K562 (cell line): ENCODE measurements at regions not wholly inside any gene's neighbourhood (a gene's known extent, or its start where the extent isn't known, plus 50 kb on each side); places are given as distances from the start of the nearest gene placed in this dataset.

ENCODE experiments used
- ATAC-seq: fragments of 200-7000 bp; cut with Tn5 transposase; 3 replicates; pipeline ENCODE4 v1.9.1; 2020; ENCODE audit warnings: moderate library complexity
- BruUV-seq: library from RNA; stranded (reverse); fragments of 400-500 nt; replicated peaks from 2 replicates; lab custom pipeline; 2021; lab: Mats Ljungman, UMichigan
- CTCF ChIA-PET: fragments of 300-600 bp; formaldehyde crosslinking; extraction: SDS; loops from one replicate; lab custom pipeline; 2021; ENCODE audit warnings: low intra/inter-chr PET ratio; lab: Yijun Ruan, JAX
- POLR2A ChIA-PET: fragments of 300-600, 350-650 bp; sonication (Branson Sonifier 250); formaldehyde crosslinking; extraction: SDS; loops from one replicate; lab custom pipeline; 2021; ENCODE audit warnings: antibody characterized with exemption, inconsistent platforms; lab: Yijun Ruan, JAX
- DNase-seq, 4 experiments: peaks; one replicate each; pipeline versions ENCODE4 v3.0.0 to v3.0.0-alpha.2; 2011 to 2018; ENCODE audit warnings: low spot score in 3 of 4, mixed read lengths in 3 of 4; ENCODE audit errors: extremely low read depth in 1 of 4
- FAIRE-seq: peaks from 2 replicates; lab custom pipeline; 2011; peaks lifted over from hg19 to GRCh38; lab: Jason Lieb, UNC
- H2AFZ ChIP-seq: 2 replicates; pipeline ENCODE4 v1.6.0; 2011; ENCODE audit warnings: low read depth, low read length, control low read depth, inconsistent platforms
- H3K27ac ChIP-seq: fragments of 200-600 bp; 3 replicates; pipeline ENCODE4 v1.8.0; 2011; ENCODE audit warnings: low read depth, mild to moderate bottlenecking, control low read depth, inconsistent platforms, low read length, moderate library complexity, mixed read lengths; ENCODE audit errors: extremely low read depth
- H3K27me3 ChIP-seq, 2 experiments: fragments of 300-600 bp in 1 of 2; 2 replicates in 1 of 2; 3 replicates in 1 of 2; pipeline versions ENCODE4 v1.6.0 to v1.8.0; 2011; ENCODE audit warnings: inconsistent platforms in 2 of 2, low read length in 2 of 2, mild to moderate bottlenecking in 1 of 2, mixed read lengths in 1 of 2, moderate library complexity in 1 of 2; ENCODE audit not compliant: control insufficient read depth in 2 of 2, insufficient read depth in 2 of 2
- H3K36me3 ChIP-seq: fragments of 300-600 bp; 3 replicates; pipeline ENCODE4 v1.8.0; 2011; ENCODE audit warnings: mild to moderate bottlenecking, low read length, inconsistent platforms; ENCODE audit not compliant: control insufficient read depth, insufficient read depth
- H3K4me1 ChIP-seq, 2 experiments: fragments of 200-600 bp in 1 of 2; replicated peaks in 1 of 2; 2 replicates in 1 of 2; 3 replicates in 1 of 2; pipeline versions ENCODE4 v1.5.1 to v1.8.0; 2011; ENCODE audit warnings: inconsistent platforms in 2 of 2, low read length in 2 of 2, mild to moderate bottlenecking in 1 of 2, mixed read lengths in 1 of 2, moderate library complexity in 1 of 2; ENCODE audit not compliant: control insufficient read depth in 2 of 2, insufficient read depth in 2 of 2
- H3K4me2 ChIP-seq: 2 replicates; pipeline ENCODE4 v1.6.1; 2011; ENCODE audit warnings: low read length, control low read depth, inconsistent platforms, mixed read lengths; ENCODE audit not compliant: insufficient read depth
- H3K4me3 ChIP-seq: fragments of 200-600 bp; sonication (generic), shearing (Covaris generic); 2 replicates; pipeline ENCODE4 v1.5.1; 2016; ENCODE audit warnings: control low read depth, inconsistent platforms
- H3K79me2 ChIP-seq: fragments of 200-600 bp; 3 replicates; pipeline ENCODE4 v1.8.0; 2011; ENCODE audit warnings: low read length, inconsistent platforms; ENCODE audit not compliant: control insufficient read depth, insufficient read depth
- H3K9ac ChIP-seq, 2 experiments: 2 replicates each; pipeline versions ENCODE4 v1.6.0 to v1.6.1; 2011; ENCODE audit warnings: low read depth in 2 of 2, low read length in 2 of 2, control low read depth in 1 of 2, inconsistent platforms in 1 of 2, mild to moderate bottlenecking in 1 of 2, mixed read lengths in 1 of 2; ENCODE audit not compliant: insufficient read depth in 1 of 2
- H3K9me1 ChIP-seq: one replicate; pipeline ENCODE4 v1.6.0; 2011; ENCODE audit warnings: inconsistent platforms, mild to moderate bottlenecking, low read length, moderate library complexity; ENCODE audit not compliant: control insufficient read depth, insufficient read depth
- H3K9me3 ChIP-seq: replicated peaks from 2 replicates; pipeline ENCODE4 v1.5.1; 2011; ENCODE audit warnings: low read depth, low read length, inconsistent platforms; ENCODE audit not compliant: control insufficient read depth, insufficient read depth
- H4K20me1 ChIP-seq: replicated peaks from 2 replicates; pipeline ENCODE4 v1.6.1; 2011; ENCODE audit warnings: low read length, inconsistent platforms, mixed read lengths; ENCODE audit not compliant: control insufficient read depth, insufficient read depth
- AFF1 ChIP-seq, 2 experiments: fragments of 450-650 bp; IDR thresholded peaks; 2 replicates each; pipeline ENCODE4 v1.6.1; 2018; ENCODE audit warnings: mild to moderate bottlenecking in 2 of 2, low read depth in 1 of 2; ENCODE audit not compliant: partially characterized antibody in 2 of 2
- CHD2 ChIP-seq: IDR thresholded peaks from 2 replicates; pipeline ENCODE4 v1.6.1; 2011; ENCODE audit warnings: low read depth, low read length
- SIN3A ChIP-seq, 2 experiments: fragments of 150-350 bp in 1 of 2; IDR thresholded peaks; 2 replicates each; pipeline ENCODE4 v1.6.1; 2011 to 2016; ENCODE audit warnings: borderline replicate concordance in 2 of 2, low read depth in 2 of 2, low read length in 2 of 2, mild to moderate bottlenecking in 2 of 2, moderate library complexity in 2 of 2; ENCODE audit not compliant: control insufficient read depth in 1 of 2
- SIRT6 ChIP-seq: IDR thresholded peaks from one replicate; pipeline ENCODE4 v1.6.1; 2012; ENCODE audit warnings: low read depth, mild to moderate bottlenecking, control low read depth, inconsistent platforms, low read length, moderate library complexity
- SRSF9 ChIP-seq: fragments of 200-400 bp; formaldehyde crosslinking; IDR thresholded peaks from 2 replicates; pipeline ENCODE4 v1.6.1; 2017; ENCODE audit warnings: low read depth, low read length, borderline replicate concordance
- TEAD4 ChIP-seq, 2 experiments: sonication (generic) in 1 of 2; formaldehyde crosslinking in 1 of 2; IDR thresholded peaks; 2 replicates each; pipeline versions ENCODE4 v1.6.1 to v1.8.0; 2012 to 2022; ENCODE audit warnings: borderline replicate concordance in 1 of 2, inconsistent platforms in 1 of 2, low read length in 1 of 2, mild to moderate bottlenecking in 1 of 2, missing genetic modification reagents in 1 of 2
- WGBS: fragments of 100-300 bp; shearing (Covaris generic); methylation state at CpG from one replicate; pipeline ENCODE4 v1.1.6; 2016; ENCODE audit warnings: low coverage, mixed read lengths; ENCODE audit not compliant: insufficient coverage; ENCODE audit errors: missing lambda C conversion rate; 5-methylcytosine and 5-hydroxymethylcytosine counted together
- in situ Hi-C: fragments of 300-500 bp; cut with MboI; formaldehyde crosslinking; loops from 4 replicates; pipeline ENCODE4 v1.15.0; 2018; ENCODE audit warnings: inconsistent platforms, mixed read lengths
- intact Hi-C: fragments of 100-400 bp; cut with micrococcal nuclease; formaldehyde crosslinking; loops from 2 replicates; pipeline ENCODE4 v1.14.2; 2022

- TF ChIP-seq AFF1 (IDR thresholded peaks at IDR 0.05; ENCODE audit: low read depth in 1 of 2, partially characterized antibody in 2 of 2): no peak
- no peak for TF ChIP-seq SRSF9
These were observed 262.0 kb downstream of the HIVEP2 start (continued) for GRCh38 chr6:142682985-142683384.

GRCh38 chr6:142683714-142684141 is 261.2 kb downstream of the HIVEP2 start:
- no peaks in the 10 kb centered on the region for H4K20me1 ChIP-seq
- H3K27me3 ChIP-seq: peaks cover 2 to 8% of the 10 kb centered on the region in 2 experiments; a peak in 3 of 5 replicates
- in situ Hi-C loops: loop anchor here (25.0 kb wide), 1 partner anchor 604 kb away; no protein-coding TSS in a partner anchor
- CTCF ChIA-PET: no interaction called here
- H3K9me3 ChIP-seq: no peaks in the 10 kb centered on the region
- intact Hi-C loops: no loop called here
- no peak overlapping the region for H3K27ac ChIP-seq
- FAIRE-seq (no peak), ATAC-seq (no peak), DNase-seq (no peak)
- WGBS: 1% methylated on average over 6 of the region's 6 CpGs
- no TSS peak for BruUV-seq
- H3K36me3 ChIP-seq: no peaks in the 10 kb centered on the region
- H3K4me1 ChIP-seq: no peaks in the 10 kb centered on the region
- H3K4me2 ChIP-seq: no peak overlapping the region
- no peak overlapping the region for H3K4me3 ChIP-seq
- H3K9me1 ChIP-seq: no peaks in the 10 kb centered on the region
- no peak overlapping the region for H2AFZ ChIP-seq
- H3K9ac ChIP-seq: no peak overlapping the region
- H3K79me2 ChIP-seq: no peaks in the 10 kb centered on the region
- TF ChIP-seq TEAD4 (IDR thresholded peaks at IDR 0.05; ENCODE audit: low read length): no peak
- no peak for TF ChIP-seq TEAD4 (CRISPR knock-in tag; IDR thresholded peaks at IDR 0.05; ENCODE audit: borderline replicate concordance)
- TF ChIP-seq SIN3A (IDR thresholded peaks at IDR 0.05; ENCODE audit: borderline replicate concordance in 2 of 2, control insufficient read depth in 1 of 2, low read depth in 2 of 2, low read length in 2 of 2): no peak
- no peak for TF ChIP-seq CHD2
- TF ChIP-seq SIRT6: no peak
- POLR2A ChIA-PET: no interaction called here
